Heart left ventricle (tissue), 16 donors: ENCODE measurements at regions not wholly inside any gene's neighbourhood (a gene's known extent, or its start where the extent isn't known, plus 50 kb on each side); places are given as distances from the start of the nearest gene placed in this dataset.
A peak's percentile ranks its signal among the peaks of the same experiment; 100 is the strongest.
"Not testable (repeated sequence)": the region's sequence is repeated elsewhere in the genome, so short reads cannot be mapped to it uniquely, and the experiment has no call there.

Experiments
- ATAC-seq, 4 donors: fragments of 200-7000 bp; cut with Tn5 transposase; one replicate each; pipeline ENCODE4 v1.9.1; 2020 to 2022; ENCODE audit warnings: moderate library complexity in 4 of 4, mild to moderate bottlenecking in 3 of 4, moderate number of reproducible peaks in 1 of 4
- DNase-seq, 5 donors: peaks; one replicate each; pipeline ENCODE4 v3.0.0-alpha.2; 2020
- H3K27ac ChIP-seq, 12 donors: fragments of 200-600 bp; sonication (generic) in 4 of 12; one replicate each; pipeline versions ENCODE4 v1.5.0 to v1.8.0; 2016 to 2022; ENCODE audit warnings: mild to moderate bottlenecking in 2 of 12
- H3K27me3 ChIP-seq, 9 donors: fragments of 200-600 bp; sonication (generic) in 2 of 9; one replicate each; pipeline versions ENCODE4 v1.5.1 to v1.8.0; 2016 to 2022; ENCODE audit warnings: mild to moderate bottlenecking in 3 of 9
- H3K36me3 ChIP-seq, 9 donors: fragments of 200-600 bp; sonication (generic) in 2 of 9; one replicate each; pipeline versions ENCODE4 v1.5.0 to v1.8.0; 2018 to 2022; ENCODE audit warnings: mild to moderate bottlenecking in 2 of 9
- H3K4me1 ChIP-seq, 12 donors: fragments of 200-600 bp; sonication (generic) in 4 of 12; one replicate each; pipeline versions ENCODE4 v1.5.0 to v1.8.0; 2016 to 2022; ENCODE audit warnings: mild to moderate bottlenecking in 3 of 12
- H3K4me3 ChIP-seq, 12 donors: fragments of 200-600 bp; sonication (generic) in 4 of 12; one replicate each; pipeline versions ENCODE4 v1.5.0 to v1.8.0; 2017 to 2022; ENCODE audit warnings: mild to moderate bottlenecking in 9 of 12, moderate library complexity in 4 of 12
- H3K9me3 ChIP-seq, 12 donors: fragments of 200-600 bp; sonication (generic) in 4 of 12; one replicate each; pipeline versions ENCODE4 v1.5.0 to v1.8.0; 2016 to 2022; ENCODE audit warnings: mild to moderate bottlenecking in 1 of 12
- POLR2A ChIP-seq, 2 donors: fragments of 450-650 bp; IDR thresholded peaks; one replicate each; pipeline ENCODE4 v1.6.1; 2017; ENCODE audit warnings: antibody characterized with exemption in 2 of 2, mild to moderate bottlenecking in 2 of 2, moderate library complexity in 2 of 2
- WGBS, 4 donors: extraction: QIAGEN DNeasy Blood & Tissue Kit in 2 of 4; methylation state at CpG; one replicate each; pipeline versions ENCODE4 v1.1.5 to v1.1.7; 2013 to 2018; 5-methylcytosine and 5-hydroxymethylcytosine counted together
- intact Hi-C, 10 donors: fragments of 100-400 bp; cut with DNase I; formaldehyde crosslinking; loops; one replicate each; pipeline versions ENCODE4 v1.11.1 to v1.14.2; 2022
- TF ChIP-seq, protein P1 (sequence below), 12 donors: fragments of 200-600 bp; sonication (generic) in 4 of 12; IDR thresholded peaks; one replicate each; pipeline versions ENCODE4 v1.5.0 to v1.8.0; 2018 to 2022; ENCODE audit warnings: antibody characterized with exemption in 12 of 12, mild to moderate bottlenecking in 5 of 12
- donor health status: ischemic (EF 13 %, LVEDD 7.1; RV severe dilation, severe dysfunction).
- donor health status: healthy with polysubstance abuse.
- donor health status: DM: no; HTN: yes; CAD: no.
- donor health status: DM: no; HTN: no; CAD: no.
- donor health status: ischemic (EF 25% LVEDD 6.9; RV normal size, moderate dysfunction).
- donor health status: ischemic (EF 25% LVEDD 5.7; RV mildly dilated, moderate dysfunction).
- donor health status: healthy.
- donor health status: DM: yes; HTN: yes; CAD: no.
- donor health status: ischemic (EF 35%, LVEDD 5.7; RV mildly dilated, moderate dysfunction).
- donor health status: nonischemic (EF 11% LVEDD 7.7; RV severe dilation, severe dysfunction).
- donor health status: DM: yes; HTN: yes; CAD: no.
- donor health status: PGD.
- donor health status: ischemic (EF 29% LVEDD 5.4; RV normal size, mild dysfunction).
- donor health status: nonischemic (EF 23%, LVEDD 6.1; RV moderate dilation, normal function).

DNA sequence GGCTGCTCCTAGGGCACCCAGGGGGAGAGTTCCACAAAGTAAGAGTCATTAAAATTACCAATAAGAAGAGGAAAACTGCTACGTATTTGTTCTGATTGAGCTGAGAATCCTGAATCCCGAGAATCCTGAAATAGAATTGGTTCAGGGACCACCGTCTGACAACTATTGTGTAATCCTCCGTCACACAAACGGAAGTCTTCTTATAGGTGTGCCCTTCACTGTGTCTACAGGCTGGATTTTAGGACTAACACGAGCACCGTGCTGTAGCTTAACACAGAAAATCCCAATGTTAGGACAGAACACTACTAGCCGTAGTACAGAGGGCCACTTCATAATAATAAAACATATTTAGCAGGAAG lies 50.6 kb upstream of the RNF182 start:
- H3K4me1 ChIP-seq, result peaks cover 0 to 16% (median 10%) of the 10 kb centered on the region in 12 donors
- peaks cover 0 to 5% (median 0%) of the 10 kb centered on the region in 12 donors for H3K9me3 ChIP-seq
- no peaks in the 10 kb centered on the region for H3K36me3 ChIP-seq
- TF ChIP-seq, protein P1, sequence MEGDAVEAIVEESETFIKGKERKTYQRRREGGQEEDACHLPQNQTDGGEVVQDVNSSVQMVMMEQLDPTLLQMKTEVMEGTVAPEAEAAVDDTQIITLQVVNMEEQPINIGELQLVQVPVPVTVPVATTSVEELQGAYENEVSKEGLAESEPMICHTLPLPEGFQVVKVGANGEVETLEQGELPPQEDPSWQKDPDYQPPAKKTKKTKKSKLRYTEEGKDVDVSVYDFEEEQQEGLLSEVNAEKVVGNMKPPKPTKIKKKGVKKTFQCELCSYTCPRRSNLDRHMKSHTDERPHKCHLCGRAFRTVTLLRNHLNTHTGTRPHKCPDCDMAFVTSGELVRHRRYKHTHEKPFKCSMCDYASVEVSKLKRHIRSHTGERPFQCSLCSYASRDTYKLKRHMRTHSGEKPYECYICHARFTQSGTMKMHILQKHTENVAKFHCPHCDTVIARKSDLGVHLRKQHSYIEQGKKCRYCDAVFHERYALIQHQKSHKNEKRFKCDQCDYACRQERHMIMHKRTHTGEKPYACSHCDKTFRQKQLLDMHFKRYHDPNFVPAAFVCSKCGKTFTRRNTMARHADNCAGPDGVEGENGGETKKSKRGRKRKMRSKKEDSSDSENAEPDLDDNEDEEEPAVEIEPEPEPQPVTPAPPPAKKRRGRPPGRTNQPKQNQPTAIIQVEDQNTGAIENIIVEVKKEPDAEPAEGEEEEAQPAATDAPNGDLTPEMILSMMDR (IDR thresholded peaks at IDR 0.05), result no peak
- no peak for TF ChIP-seq POLR2A (IDR thresholded peaks at IDR 0.05)
- no peaks in the 10 kb centered on the region for H3K27me3 ChIP-seq
- 83 to 92% (median 90%) methylated on average over 8 of the region's 8 CpGs for WGBS, 4 donors
- DNase-seq, result no peak
- H3K27ac ChIP-seq, result no peak overlapping the region
- ATAC-seq, result no peak
- intact Hi-C loops, result no loop called here
- H3K4me3 ChIP-seq, result peak overlapping the region in 10 of 12 donors; percentile 17 to 60 (median 53)

- no peaks in the 10 kb centered on the region for H3K27me3 ChIP-seq
- 7 to 11% (median 8%) methylated on average over 36 to 49 of the region's 49 CpGs for WGBS, 4 donors
- TF ChIP-seq POLR2A (IDR thresholded peaks at IDR 0.05), result no peak
- TF ChIP-seq, protein P1 (IDR thresholded peaks at IDR 0.05), result peak; percentile 42 to 80 (median 64)
- DNase-seq (peak; percentile 47 to 75 (median 58)), ATAC-seq (peak in 3 of 4 donors; percentile 55 to 67 (median 65))
- peaks cover 0 to 16% (median 10%) of the 10 kb centered on the region in 12 donors for H3K4me1 ChIP-seq
- no peak overlapping the region for H3K27ac ChIP-seq
- intact Hi-C loops, result no loop called here
- H3K9me3 ChIP-seq, result peaks cover 0 to 5% (median 0%) of the 10 kb centered on the region in 12 donors
- no peaks in the 10 kb centered on the region for H3K36me3 ChIP-seq
- H3K4me3 ChIP-seq, result peak overlapping the region; percentile 0 to 60 (median 50)
Observed at GRCh38 chr6:13873288-13874190, 51.2 kb upstream of the RNF182 start.

DNA sequence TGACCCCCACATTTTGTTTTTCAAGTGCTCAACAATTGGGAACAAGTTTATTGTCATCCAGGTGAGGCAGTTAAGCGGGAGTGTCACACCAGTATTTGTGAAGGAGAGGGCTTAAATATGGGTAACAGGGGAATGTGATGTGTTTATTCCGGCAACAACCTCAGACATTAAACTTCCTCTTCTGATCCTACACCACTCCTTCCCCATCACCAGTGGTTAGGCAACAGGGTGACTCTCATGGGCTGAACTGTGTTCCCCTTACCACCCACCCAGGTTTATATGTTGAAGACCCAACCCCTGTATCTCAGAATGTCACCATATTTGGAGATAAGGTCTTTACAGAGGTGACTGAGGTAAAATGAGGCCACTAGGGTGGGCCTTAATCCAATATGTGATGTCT lies 52.1 kb upstream of the RNF182 start:
- peaks cover 0 to 16% (median 10%) of the 10 kb centered on the region in 12 donors for H3K4me1 ChIP-seq
- no peak overlapping the region for H3K27ac ChIP-seq
- intact Hi-C loops, result no loop called here
- no peak for DNase-seq
- H3K27me3 ChIP-seq, result no peaks in the 10 kb centered on the region
- WGBS, 4 donors, result 77 to 94% (median 91%) methylated on average over 2 of the region's 2 CpGs
- ATAC-seq, result peak in 2 of 4 donors; percentile 37 to 47
- H3K9me3 ChIP-seq, result no peaks in the 10 kb centered on the region
- no peak for TF ChIP-seq POLR2A (IDR thresholded peaks at IDR 0.05)
- TF ChIP-seq, protein P1 (IDR thresholded peaks at IDR 0.05), result no peak
- H3K4me3 ChIP-seq, result no peak overlapping the region
- H3K36me3 ChIP-seq, result no peaks in the 10 kb centered on the region

DNA sequence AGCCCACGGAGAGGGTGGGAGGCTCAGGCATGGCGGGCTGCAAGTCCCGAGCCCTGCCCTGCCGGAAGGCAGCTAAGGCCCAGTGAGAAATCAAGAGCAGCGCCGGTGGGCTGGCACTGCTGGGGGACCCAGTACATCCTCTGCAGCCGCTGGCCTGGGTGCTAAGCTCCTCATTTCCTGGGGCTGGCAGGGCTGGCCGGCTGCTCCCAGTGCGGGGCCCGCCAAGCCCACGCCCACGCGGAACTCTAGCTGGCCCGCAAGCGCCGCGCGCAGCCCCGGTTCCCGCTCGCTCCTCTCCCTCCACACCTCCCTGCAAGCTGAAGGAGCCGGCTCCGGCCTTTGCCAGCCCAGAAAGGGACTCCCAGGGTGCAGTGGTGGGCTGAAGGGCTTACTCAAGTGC lies 52.7 kb upstream of the RNF182 start:
- H3K36me3 ChIP-seq, H3K9me3 ChIP-seq, H3K27ac ChIP-seq, ATAC-seq, H3K27me3 ChIP-seq, intact Hi-C loops, H3K4me3 ChIP-seq: not testable (repeated sequence)
- DNase-seq, result peak in 1 of 5 donors; percentile 50
- 93 to 95% (median 94%) methylated on average over 8 to 23 of the region's 23 CpGs for whole genome bisulfite sequencing, 4 donors
- H3K4me1 ChIP-seq, result peaks cover 0 to 16% (median 10%) of the 10 kb centered on the region in 12 donors
